ENCODE measurements at regions not wholly inside any gene's neighbourhood (a gene's known extent, or its start where the extent isn't known, plus 50 kb on each side); places are given as distances from the start of the nearest gene placed in this dataset.

DNA sequence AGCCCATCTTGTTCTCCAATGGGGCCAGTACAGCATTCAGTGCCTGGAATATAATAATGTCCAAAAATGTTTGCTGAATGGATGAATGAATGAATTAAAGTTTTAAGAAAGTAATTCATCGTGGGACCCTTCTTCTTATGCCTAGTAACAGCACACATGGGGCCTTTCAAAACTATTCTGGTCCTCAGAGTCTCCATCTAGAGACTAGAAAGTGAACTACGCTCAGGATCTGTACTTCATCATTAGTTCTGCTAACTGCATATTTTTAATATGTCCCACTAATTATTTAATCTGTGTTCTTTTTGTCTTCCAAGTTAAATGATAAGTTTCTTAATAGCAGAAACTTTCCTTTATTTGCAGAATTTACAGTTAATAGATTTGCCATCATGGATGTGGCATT is 172.5 kb downstream of the SMAD2 start:
- DNase-seq (ENCODE audit: low read depth) = no peak

DNA sequence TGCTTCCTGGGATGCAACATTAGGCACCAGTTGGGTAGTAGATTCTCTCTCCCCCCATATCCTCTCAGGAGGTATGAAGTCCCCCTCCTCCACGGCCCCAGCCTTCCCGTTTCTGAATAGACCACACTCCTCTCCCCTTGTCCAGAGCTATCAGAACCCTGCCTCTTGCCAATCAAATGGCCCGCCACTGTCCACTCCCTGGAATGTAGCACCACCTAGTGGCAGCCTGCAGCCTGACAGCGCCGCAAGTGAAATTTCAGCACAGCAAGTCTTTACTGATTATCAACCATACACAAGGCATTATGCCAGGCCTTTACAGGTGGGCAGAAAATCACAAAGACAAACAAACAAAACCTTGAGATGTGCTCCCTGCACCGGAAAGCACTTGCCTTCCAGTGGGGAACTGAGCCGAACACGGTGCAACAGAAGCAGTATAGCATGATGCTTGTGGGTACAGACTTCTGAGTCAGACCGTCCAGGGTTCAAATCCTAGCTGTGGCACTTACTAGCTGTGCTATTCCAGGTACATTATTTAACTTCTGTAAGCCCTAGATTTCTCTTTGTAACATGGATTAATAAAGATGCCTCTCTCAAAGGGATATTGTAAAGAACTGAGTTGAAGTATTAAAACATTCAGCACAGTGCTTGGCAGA is 174.0 kb downstream of the SMAD2 start:
- peak; percentile 9 for DNase-seq (ENCODE audit: low read depth)

- no peak for DNase-seq (ENCODE audit: low read depth)
Observed at GRCh38 chr18:47755102-47755456, 175.4 kb downstream of the SMAD2 start.

DNA sequence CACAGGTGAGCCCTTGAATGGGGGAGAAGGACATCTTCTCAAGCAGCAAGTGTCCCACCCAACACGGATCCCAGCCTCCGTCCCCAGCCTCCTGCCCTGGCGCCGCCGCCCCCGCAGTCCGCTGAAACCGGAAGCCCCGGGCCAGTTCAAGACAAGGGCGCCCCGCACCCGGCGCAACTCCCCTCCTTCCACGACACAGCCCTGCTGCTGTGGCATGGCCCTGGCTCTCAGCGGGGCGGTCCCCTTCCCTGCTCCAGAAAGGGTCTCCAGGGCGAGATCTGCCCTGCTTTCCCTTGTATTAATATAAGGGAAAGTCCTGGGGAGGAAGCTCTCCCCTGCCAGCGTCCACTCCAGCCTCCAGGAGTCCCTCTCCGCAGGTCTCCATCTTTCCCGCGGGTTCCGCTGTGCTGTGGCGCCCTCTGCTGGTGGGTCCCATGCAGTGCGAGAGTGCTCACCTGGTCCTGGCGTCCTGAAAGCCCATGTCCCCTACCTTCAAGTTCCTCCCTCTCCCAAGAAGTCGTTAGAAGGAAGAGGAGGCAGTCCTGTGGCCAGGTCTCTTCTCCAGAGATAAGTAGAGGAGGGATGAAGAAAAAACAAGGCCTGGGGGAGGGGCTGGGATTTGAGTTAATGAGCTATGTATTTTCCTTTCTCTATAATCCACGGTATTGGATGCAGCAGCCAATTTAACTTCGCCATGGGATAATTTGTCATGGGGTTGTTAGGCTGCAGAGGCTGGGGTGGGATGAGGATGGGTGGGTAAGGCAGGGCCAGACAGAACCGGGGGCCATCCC is 176.0 kb downstream of the SMAD2 start:
- no peak for DNase-seq (ENCODE audit: low read depth)

GRCh38 chr18:47752796-47753645 is 177.4 kb downstream of the SMAD2 start:
- no peak for DNase-seq (ENCODE audit: low read depth)

GRCh38 chr18:47750889-47751423 is 179.5 kb downstream of the SMAD2 start:
- DNase-seq (ENCODE audit: low read depth) = no peak

DNA sequence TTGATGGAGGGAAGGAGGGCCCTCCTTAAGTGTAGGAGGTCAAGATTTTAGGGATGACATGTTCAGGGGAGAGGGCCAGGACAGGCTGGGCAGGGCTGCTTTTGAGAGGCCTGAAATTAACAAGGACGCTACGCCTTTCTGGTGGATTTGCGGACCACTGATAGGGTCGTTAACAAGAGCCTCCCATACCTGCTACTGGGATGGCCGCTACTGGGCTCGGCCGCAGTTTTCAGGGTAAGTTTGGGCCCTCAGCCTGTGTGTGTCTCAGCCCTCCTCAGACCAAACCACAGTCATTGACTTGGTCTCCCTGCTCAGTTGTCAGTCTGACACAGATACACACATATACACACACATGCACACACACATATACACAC is 180.9 kb downstream of the SMAD2 start:
- no peak for DNase-seq (ENCODE audit: low read depth)

DNA sequence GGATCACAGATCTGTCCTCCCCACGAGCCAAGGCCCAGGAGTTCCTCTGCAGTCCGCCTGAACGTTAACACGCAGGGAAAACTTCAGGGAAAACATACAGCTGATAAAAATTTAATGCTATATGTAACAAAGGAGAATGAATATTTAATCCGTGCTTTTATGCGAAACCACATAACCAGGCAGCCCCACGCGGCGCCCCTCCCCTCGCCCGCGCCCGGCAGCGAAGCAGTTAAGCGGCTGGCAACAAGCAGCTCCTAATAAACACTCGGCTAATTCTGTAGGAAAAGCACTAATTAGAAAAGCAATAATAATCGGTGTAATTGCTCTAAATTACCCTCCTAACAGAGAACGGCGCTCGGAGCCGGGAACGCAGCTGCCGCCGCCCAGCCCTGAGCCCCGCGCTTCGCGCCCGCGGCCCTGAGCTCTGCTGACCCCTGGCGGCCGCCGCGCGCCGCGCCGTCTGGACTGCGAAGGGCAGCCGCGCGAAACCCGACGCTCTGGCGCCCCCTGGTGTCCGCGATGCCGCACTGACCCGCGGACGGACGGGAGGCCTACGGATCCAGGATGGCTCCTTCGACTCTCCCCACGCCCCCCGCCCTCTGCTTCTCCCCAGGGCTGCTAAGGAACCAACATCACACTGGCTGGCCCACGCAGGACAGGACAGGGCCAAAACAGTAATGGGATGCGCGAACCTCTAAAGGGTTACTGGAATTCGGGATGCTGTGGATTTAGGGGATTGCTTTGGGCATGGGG is 181.4 kb downstream of the SMAD2 start:
- DNase-seq (ENCODE audit: low read depth) = peak; percentile 38

- DNase-seq (ENCODE audit: low read depth) = no peak
Observed at GRCh38 chr18:47748093-47748796, 182.2 kb downstream of the SMAD2 start.

GRCh38 chr18:47747260-47747795 is 183.1 kb downstream of the SMAD2 start:
- DNase-seq (ENCODE audit: low read depth) = no peak

GRCh38 chr18:47746615-47747014 is 183.8 kb downstream of the SMAD2 start:
- no peak for DNase-seq (ENCODE audit: low read depth)

DNA sequence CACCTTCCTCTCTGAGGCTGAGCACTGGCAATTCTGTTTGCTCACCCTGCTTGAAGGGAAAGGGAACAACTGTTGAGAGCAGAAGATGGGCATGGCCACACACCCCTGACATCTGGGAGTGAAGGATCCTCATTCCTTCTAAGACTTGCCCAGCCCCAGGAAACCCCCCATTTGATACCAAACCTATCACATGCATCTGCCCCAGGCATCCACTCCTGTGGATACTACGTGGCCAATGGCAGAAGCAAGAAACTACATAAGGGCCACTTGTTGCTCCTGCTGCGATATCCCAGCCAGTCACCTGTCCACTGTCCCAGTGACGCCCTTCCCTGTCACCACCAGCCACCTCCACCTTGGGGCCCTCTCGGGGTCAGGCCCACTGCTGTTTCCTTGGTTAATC is 185.2 kb downstream of the SMAD2 start:
- DNase-seq (ENCODE audit: low read depth) = no peak

- DNase-seq (ENCODE audit: low read depth) = no peak
Observed at GRCh38 chr18:47737956-47738355, 192.5 kb downstream of the SMAD2 start.

GRCh38 chr18:47737198-47737830 is 193.1 kb downstream of the SMAD2 start:
- no peak for DNase-seq (ENCODE audit: low read depth)

DNA sequence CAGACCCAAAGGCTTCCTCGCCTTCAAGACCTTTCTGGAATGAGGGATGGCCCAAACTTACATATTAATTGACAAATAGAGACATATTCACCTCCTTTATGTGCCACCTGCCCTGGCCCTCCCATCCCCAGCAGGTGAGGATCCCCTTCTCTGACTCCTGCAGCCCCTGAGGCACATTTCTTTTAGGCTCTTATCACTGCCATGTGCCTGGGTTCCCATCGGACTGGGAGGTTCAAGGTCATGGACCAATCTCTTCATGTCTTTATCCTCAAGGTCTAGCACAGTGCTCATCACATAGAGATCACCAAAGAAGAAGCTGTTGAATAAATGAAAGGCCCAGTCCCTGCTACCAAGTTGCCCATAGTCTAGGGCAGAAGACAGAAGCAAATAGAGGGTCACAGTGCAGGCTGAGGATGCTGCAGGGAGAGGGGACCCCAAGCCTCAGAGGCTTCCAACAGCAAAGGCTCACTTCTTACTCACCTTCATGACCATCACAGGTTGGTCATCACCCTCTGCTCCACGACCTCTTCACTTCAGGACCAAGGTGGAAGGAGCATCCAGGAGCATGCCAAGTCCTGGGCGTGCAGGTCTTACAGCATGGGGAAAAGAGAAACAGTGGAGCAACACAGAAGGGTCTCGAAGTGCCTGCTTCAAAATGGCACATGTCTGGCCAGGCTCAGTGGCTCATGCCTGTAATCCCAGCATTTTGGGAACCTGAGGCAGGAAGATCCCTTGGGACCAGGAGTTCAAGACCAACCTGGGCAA is 193.9 kb downstream of the SMAD2 start:
- no peak for DNase-seq (ENCODE audit: low read depth)

GRCh38 chr18:47735041-47735702 is 195.3 kb downstream of the SMAD2 start:
- DNase-seq (ENCODE audit: low read depth) = no peak

- no peak for DNase-seq (ENCODE audit: low read depth)
Observed at GRCh38 chr18:47731276-47731675, 199.2 kb downstream of the SMAD2 start.

DNA sequence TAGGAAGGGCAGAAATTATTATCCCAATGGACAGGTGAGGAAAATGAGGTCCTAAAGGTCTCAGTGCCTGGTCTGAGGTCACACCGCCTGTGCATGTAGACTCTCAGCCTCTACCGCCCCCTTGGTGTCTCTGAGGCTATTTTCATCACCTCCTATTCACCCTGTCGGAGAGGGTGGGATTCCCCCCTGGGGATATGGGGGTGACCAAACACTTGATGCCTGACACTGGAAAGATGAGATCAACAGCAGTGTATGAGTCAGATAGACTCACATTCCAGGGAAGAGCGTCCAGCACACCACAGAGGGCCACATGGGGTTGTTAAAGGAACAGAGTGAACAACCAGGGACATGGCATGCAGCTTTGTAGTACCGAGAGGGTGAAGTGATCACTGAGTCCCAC is 199.7 kb downstream of the SMAD2 start:
- DNase-seq (ENCODE audit: low read depth) = no peak

- no peak for DNase-seq (ENCODE audit: low read depth)
Observed at GRCh38 chr18:47729356-47729755, 201.1 kb downstream of the SMAD2 start.
